Osteoblast (primary cell): ENCODE measurements at regions not wholly inside any gene's neighbourhood (a gene's known extent, or its start where the extent isn't known, plus 50 kb on each side); places are given as distances from the start of the nearest gene placed in this dataset.

Source experiments
- DNase-seq: peaks from one replicate; pipeline ENCODE4 v3.0.0; 2011; ENCODE audit warnings: low spot score, mixed read lengths; ENCODE audit not compliant: insufficient read length; ENCODE audit errors: missing footprints
- H2AFZ ChIP-seq: 2 replicates; pipeline ENCODE4 v1.6.0; 2011; ENCODE audit warnings: mild to moderate bottlenecking, low read length
- H3K27ac ChIP-seq: 2 replicates; pipeline ENCODE4 v1.5.1; 2011; ENCODE audit warnings: mild to moderate bottlenecking, low read depth, low read length, moderate library complexity
- H3K27me3 ChIP-seq: 2 replicates; pipeline ENCODE4 v1.6.0; 2012; ENCODE audit warnings: mild to moderate bottlenecking, control low read depth, inconsistent platforms, low read length, moderate library complexity; ENCODE audit not compliant: insufficient read depth
- H3K36me3 ChIP-seq: 2 replicates; pipeline ENCODE4 v1.5.1; 2011; ENCODE audit warnings: mild to moderate bottlenecking, low read length, control low read depth, moderate library complexity; ENCODE audit not compliant: insufficient read depth
- H3K4me1 ChIP-seq: 2 replicates; pipeline ENCODE4 v1.5.1; 2011; ENCODE audit warnings: mild to moderate bottlenecking, low read length, control low read depth, moderate library complexity; ENCODE audit not compliant: insufficient read depth
- H3K4me2 ChIP-seq: 2 replicates; pipeline ENCODE4 v1.6.0; 2011; ENCODE audit warnings: mild to moderate bottlenecking, low read length; ENCODE audit not compliant: insufficient read depth
- H3K4me3 ChIP-seq: fragments of 200-600 bp; sonication (generic); 3 replicates; pipeline ENCODE4 v1.5.1; 2012; ENCODE audit warnings: mild to moderate bottlenecking, low read length, inconsistent platforms; ENCODE audit not compliant: insufficient read depth
- H3K79me2 ChIP-seq: 2 replicates; pipeline ENCODE4 v1.6.0; 2012; ENCODE audit warnings: mild to moderate bottlenecking, low read length, control low read depth, inconsistent platforms; ENCODE audit not compliant: insufficient read depth
- H3K9me3 ChIP-seq: 2 replicates; pipeline ENCODE4 v1.5.1; 2011; ENCODE audit warnings: low read depth, low read length, control low read depth
- H4K20me1 ChIP-seq: 2 replicates; pipeline ENCODE4 v1.6.0; 2012; ENCODE audit warnings: mild to moderate bottlenecking, low read length, control low read depth; ENCODE audit not compliant: insufficient read depth
- TF ChIP-seq, protein P1 (sequence below): IDR thresholded peaks from 2 replicates; pipeline ENCODE4 v1.5.1; 2011; ENCODE audit warnings: mild to moderate bottlenecking, low read depth, low read length, moderate library complexity; ENCODE audit errors: extremely low read depth

DNA sequence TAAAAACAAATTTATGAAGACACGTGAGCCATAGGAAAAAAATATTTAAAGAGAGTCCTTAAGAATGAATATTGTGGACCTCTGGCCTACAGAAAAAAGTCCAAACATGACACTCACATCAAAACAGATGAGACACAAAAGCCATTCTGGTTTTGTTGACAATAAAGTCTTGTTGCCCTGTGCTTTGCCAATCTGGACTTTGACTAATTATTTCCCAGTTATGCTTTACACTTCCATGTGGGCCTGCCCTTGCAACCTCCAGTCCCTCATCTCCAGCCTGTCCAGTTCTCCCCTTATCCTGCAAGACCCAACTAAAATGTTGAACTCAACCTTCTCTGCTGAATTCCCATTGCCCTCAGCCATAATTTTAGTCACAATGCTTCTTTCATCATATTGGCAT lies 184.5 kb upstream of the SERP2 start:
- Histone ChIP-seq H3K4me1 (peaks cover 7% of the 10 kb centered on the region), H3K27ac (no peak overlapping the region), H3K79me2 (no peaks in the 10 kb centered on the region), H3K9me3 (no peaks in the 10 kb centered on the region), H3K4me2 (no peak overlapping the region), H3K27me3 (no peaks in the 10 kb centered on the region), H2AFZ (no peak overlapping the region), H4K20me1 (no peaks in the 10 kb centered on the region), H3K36me3 (no peaks in the 10 kb centered on the region), H3K4me3 (no peak overlapping the region)
- no peak for DNase-seq
- TF ChIP-seq, protein P1, sequence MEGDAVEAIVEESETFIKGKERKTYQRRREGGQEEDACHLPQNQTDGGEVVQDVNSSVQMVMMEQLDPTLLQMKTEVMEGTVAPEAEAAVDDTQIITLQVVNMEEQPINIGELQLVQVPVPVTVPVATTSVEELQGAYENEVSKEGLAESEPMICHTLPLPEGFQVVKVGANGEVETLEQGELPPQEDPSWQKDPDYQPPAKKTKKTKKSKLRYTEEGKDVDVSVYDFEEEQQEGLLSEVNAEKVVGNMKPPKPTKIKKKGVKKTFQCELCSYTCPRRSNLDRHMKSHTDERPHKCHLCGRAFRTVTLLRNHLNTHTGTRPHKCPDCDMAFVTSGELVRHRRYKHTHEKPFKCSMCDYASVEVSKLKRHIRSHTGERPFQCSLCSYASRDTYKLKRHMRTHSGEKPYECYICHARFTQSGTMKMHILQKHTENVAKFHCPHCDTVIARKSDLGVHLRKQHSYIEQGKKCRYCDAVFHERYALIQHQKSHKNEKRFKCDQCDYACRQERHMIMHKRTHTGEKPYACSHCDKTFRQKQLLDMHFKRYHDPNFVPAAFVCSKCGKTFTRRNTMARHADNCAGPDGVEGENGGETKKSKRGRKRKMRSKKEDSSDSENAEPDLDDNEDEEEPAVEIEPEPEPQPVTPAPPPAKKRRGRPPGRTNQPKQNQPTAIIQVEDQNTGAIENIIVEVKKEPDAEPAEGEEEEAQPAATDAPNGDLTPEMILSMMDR, result no peak

DNA sequence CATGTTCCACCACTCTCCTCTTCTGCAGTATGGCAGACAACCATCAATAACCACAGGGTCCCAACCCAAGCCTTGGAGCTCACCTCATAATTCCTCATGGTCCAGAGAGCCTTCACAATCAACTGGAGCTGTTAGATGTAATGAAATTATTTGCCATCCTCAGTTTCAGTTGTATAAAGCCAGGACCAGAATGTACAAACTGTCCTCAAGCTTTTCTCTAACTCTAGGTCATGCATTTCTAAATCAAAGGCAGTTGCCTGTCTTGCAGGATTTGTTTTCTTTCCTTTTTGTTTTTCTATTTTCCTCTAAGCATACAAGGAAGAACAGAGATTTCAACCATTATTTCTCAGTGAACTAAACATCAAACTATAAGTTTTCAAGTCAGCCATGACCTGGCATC lies 182.5 kb upstream of the SERP2 start:
- Histone ChIP-seq H3K9me3 (no peaks in the 10 kb centered on the region), H3K79me2 (no peaks in the 10 kb centered on the region), H3K4me3 (peak overlapping the region; percentile 52), H3K4me1 (peaks cover 7% of the 10 kb centered on the region), H3K36me3 (no peaks in the 10 kb centered on the region), H4K20me1 (no peaks in the 10 kb centered on the region), H3K4me2 (peak overlapping the region; percentile 58), H2AFZ (peak overlapping the region; percentile 83), H3K27ac (no peak overlapping the region), H3K27me3 (no peaks in the 10 kb centered on the region)
- no peak for DNase-seq
- TF ChIP-seq, protein P1, result no peak

DNA sequence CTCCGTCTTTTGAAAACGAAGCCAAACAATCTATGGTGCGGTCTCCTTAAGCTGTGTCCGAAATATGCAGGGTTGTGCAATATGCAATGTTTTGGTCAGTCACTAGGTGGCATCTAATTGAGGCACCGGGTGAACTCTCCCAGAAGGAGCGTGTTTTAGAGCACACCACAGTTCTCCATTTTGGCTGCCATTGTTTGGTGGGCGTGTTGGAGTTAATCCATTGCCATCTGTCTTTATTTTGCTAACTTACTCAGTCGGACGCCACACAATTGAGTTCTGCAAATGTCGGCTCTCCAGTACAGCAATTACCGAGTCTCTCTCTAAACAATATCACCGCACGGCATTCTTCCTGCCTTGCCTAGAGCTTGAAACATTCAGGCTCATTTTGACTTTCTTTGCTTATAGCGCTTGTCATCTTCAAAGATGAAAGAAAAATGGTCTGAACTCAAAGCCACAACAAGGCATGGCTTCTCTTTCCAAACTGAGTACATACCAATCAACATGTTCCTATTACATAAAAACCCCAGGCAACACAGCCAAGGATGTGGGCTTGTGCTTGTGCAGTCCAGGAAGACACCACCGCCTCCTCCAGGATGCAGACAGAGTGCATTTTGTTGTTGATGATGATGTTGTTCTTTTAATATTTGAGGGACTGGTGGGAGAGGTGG lies 182.0 kb upstream of the SERP2 start:
- Histone ChIP-seq H3K9me3 (no peaks in the 10 kb centered on the region), H3K36me3 (no peaks in the 10 kb centered on the region), H2AFZ (peak overlapping the region; percentile 83), H3K27me3 (no peaks in the 10 kb centered on the region), H3K4me2 (peak overlapping the region; percentile 58), H4K20me1 (no peaks in the 10 kb centered on the region), H3K27ac (no peak overlapping the region), H3K4me1 (peaks cover 10% of the 10 kb centered on the region), H3K79me2 (no peaks in the 10 kb centered on the region), H3K4me3 (peak overlapping the region; percentile 52)
- no peak for DNase-seq
- TF ChIP-seq, protein P1, result peak; percentile 74

DNA sequence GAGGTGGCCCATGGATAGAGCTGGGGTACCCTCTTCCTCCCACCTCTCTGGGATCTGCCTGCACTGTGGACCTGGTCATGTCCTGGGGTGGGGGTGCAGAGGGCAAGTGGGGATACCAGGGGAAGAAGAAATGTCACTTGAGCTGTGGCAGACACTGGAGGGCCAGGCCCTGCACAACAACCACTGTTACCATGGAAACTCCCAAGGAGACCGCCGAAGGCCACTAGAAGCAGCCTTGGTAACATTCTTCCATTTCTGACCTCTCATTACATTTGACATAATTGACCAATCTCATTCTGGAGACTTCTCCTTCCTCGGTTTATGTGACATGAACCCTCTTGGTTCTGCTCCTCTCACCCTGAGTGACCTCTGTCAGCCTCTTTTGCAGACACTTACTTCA lies 179.9 kb upstream of the SERP2 start:
- H3K4me2 ChIP-seq, result no peak overlapping the region
- H4K20me1 ChIP-seq, result no peaks in the 10 kb centered on the region
- no peak overlapping the region for H2AFZ ChIP-seq
- no peak for DNase-seq
- no peak overlapping the region for H3K4me3 ChIP-seq
- peaks cover 9% of the 10 kb centered on the region for H3K4me1 ChIP-seq
- H3K79me2 ChIP-seq, result no peaks in the 10 kb centered on the region
- H3K27me3 ChIP-seq, result no peaks in the 10 kb centered on the region
- TF ChIP-seq, protein P1, result no peak
- H3K36me3 ChIP-seq, result no peaks in the 10 kb centered on the region
- H3K9me3 ChIP-seq, result no peaks in the 10 kb centered on the region
- H3K27ac ChIP-seq, result no peak overlapping the region
